Memory B cell (primary cell): ENCODE measurements at regions not wholly inside any gene's neighbourhood (a gene's known extent, or its start where the extent isn't known, plus 50 kb on each side); places are given as distances from the start of the nearest gene placed in this dataset.

Source experiments
- ATAC-seq: fragments of 150-1000 bp; cut with Tn5 transposase; 2 replicates; pipeline ENCODE4 v1.10.0; 2021; ENCODE audit warnings: low read depth, mild to moderate bottlenecking, moderate library complexity
- DNase-seq, 2 donors: peaks; one replicate each; pipeline ENCODE4 v3.0.0; 2022; ENCODE audit warnings: low spot score in 2 of 2
- H3K27ac Mint-ChIP-seq: one replicate; pipeline ENCODE4 v1.8.0; 2022; ENCODE audit warnings: mild to moderate bottlenecking, moderate library complexity, mixed read lengths
- H3K27me3 Mint-ChIP-seq: one replicate; pipeline ENCODE4 v1.8.0; 2022; ENCODE audit warnings: mixed read lengths
- H3K36me3 Mint-ChIP-seq: one replicate; pipeline ENCODE4 v1.8.0; 2022; ENCODE audit warnings: mild to moderate bottlenecking, mixed read lengths
- H3K4me1 Mint-ChIP-seq: one replicate; pipeline ENCODE4 v1.8.0; 2022; ENCODE audit warnings: mixed read lengths
- H3K4me3 Mint-ChIP-seq: one replicate; pipeline ENCODE4 v1.8.0; 2022; ENCODE audit warnings: mild to moderate bottlenecking, moderate library complexity, mixed read lengths
- H3K9me3 Mint-ChIP-seq: one replicate; pipeline ENCODE4 v1.8.0; 2022; ENCODE audit warnings: mixed read lengths

DNA sequence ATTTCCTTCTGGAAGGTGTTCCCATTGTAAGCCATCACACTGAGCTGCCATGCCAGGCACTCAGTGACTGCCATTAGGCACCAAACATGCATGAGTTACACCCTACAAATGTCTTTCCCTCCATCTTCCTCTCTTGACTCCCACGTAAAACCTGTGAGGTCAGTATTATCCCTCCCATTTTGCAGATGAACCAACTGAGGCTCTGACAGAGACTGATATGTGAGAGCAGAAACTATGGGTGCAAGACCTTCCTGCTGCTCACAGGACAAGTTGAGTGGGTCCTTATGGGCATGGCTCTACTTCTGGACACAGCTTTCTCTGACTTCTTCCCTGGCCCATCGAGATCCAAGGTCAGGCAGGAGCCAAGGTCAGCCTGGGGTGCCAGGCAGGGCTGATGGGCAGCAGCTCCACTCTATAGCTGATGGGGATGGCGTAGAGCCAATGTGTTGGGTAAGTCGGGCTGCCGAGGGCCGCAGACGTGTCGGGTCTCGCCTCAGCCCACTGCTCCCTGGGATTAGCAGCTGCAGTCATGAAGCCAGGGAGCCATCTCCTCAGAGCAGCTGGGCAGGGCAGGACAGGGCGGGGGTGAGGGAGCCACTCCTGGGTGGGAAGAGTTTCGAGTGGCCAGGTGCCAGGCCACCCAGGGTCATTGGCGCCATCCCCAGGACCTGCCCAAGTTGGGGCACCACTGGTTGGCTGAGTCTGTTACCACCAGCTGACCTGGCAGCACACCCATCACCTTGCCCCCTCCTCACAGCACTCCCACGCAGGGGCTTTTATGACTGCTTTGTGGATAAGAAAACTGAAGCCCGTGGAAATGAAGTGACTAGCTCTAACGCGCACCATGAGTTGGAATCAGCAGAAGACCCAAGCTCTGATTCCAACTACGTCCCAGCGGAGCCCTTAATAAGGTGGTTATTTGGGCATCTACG is 117.8 kb upstream of the ZMIZ1 start:
- Mint-ChIP-seq H3K4me3 (no peak overlapping the region), H3K4me1 (peaks cover 5% of the 10 kb centered on the region), H3K27ac (no peak overlapping the region), H3K27me3 (peaks cover 8% of the 10 kb centered on the region), H3K36me3 (no peaks in the 10 kb centered on the region), H3K9me3 (no peaks in the 10 kb centered on the region)
- ATAC-seq (no peak), DNase-seq (no peak)

GRCh38 chr10:78952030-78952429 is 116.7 kb upstream of the ZMIZ1 start:
- H3K27me3 Mint-ChIP-seq, result peaks cover 8% of the 10 kb centered on the region
- DNase-seq, result no peak
- H3K4me3 Mint-ChIP-seq, result no peak overlapping the region
- no peak overlapping the region for H3K27ac Mint-ChIP-seq
- no peaks in the 10 kb centered on the region for H3K36me3 Mint-ChIP-seq
- ATAC-seq, result no peak
- H3K9me3 Mint-ChIP-seq, result no peaks in the 10 kb centered on the region
- H3K4me1 Mint-ChIP-seq, result peaks cover 5% of the 10 kb centered on the region

GRCh38 chr10:78952686-78953085 is 116.1 kb upstream of the ZMIZ1 start:
- Mint-ChIP-seq H3K27me3 (peaks cover 8% of the 10 kb centered on the region), H3K4me3 (no peak overlapping the region), H3K9me3 (no peaks in the 10 kb centered on the region), H3K27ac (no peak overlapping the region), H3K36me3 (no peaks in the 10 kb centered on the region), H3K4me1 (peaks cover 5% of the 10 kb centered on the region)
- ATAC-seq, result no peak
- DNase-seq, result no peak

GRCh38 chr10:78953113-78953798 is 115.5 kb upstream of the ZMIZ1 start:
- DNase-seq (no peak), ATAC-seq (no peak)
- H3K4me1 Mint-ChIP-seq, result peaks cover 5% of the 10 kb centered on the region
- H3K27ac Mint-ChIP-seq, result no peak overlapping the region
- H3K4me3 Mint-ChIP-seq, result no peak overlapping the region
- H3K27me3 Mint-ChIP-seq, result peaks cover 8% of the 10 kb centered on the region
- no peaks in the 10 kb centered on the region for H3K36me3 Mint-ChIP-seq
- no peaks in the 10 kb centered on the region for H3K9me3 Mint-ChIP-seq

DNA sequence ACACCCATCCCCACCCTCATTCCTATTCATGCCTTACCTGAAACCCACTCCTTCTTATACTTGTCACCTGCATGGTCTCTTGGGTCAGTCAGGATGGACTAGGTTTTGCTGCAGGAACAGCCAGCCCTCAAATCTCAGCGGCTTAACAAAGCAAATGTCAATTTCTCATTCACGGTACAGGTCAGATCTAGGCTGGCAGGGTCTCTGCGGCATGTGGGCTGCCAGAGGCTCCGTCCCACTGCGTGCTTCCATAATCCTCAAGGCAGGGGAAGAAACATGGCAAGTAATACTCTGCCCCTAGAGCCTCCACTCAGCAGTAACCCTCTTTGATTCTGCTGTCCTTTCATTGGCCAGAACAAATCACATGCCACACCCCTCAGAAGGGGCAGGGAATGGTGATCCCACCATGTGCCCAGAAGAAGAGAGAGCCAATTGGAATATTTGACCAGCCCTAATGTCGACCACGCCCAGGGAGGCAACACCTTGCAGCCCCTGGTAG is 114.9 kb upstream of the ZMIZ1 start:
- H3K36me3 Mint-ChIP-seq, result no peaks in the 10 kb centered on the region
- no peak overlapping the region for H3K27ac Mint-ChIP-seq
- no peaks in the 10 kb centered on the region for H3K9me3 Mint-ChIP-seq
- no peak for ATAC-seq
- no peak overlapping the region for H3K4me3 Mint-ChIP-seq
- H3K27me3 Mint-ChIP-seq, result peaks cover 8% of the 10 kb centered on the region
- peaks cover 5% of the 10 kb centered on the region for H3K4me1 Mint-ChIP-seq
- DNase-seq, result no peak

DNA sequence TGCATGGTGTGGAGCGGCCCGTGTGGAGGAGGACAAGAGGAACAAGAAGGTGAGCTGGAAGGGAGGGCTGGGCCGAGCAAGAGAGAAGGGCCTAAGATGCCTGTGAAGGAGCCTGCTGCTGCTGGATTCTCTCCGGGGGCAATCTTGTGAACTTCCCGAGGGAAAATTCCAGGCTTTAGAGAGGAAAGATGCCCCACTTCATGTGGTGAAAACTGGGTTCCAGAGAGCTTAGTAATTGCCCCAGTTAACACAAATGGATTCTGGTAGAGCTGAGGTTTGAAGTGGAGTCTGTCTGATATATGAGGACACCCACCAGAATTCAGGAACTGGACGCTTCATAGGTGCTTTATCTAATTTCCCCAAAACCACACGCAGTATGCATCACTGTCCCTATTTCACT is 114.1 kb upstream of the ZMIZ1 start:
- no peak overlapping the region for H3K27ac Mint-ChIP-seq

GRCh38 chr10:78955206-78955605 is 113.6 kb upstream of the ZMIZ1 start:
- Mint-ChIP-seq H3K27ac (no peak overlapping the region), H3K36me3 (no peaks in the 10 kb centered on the region), H3K9me3 (no peaks in the 10 kb centered on the region)

More for the DNA sequence above, 114.1 kb upstream of the ZMIZ1 start:
- Mint-ChIP-seq H3K4me3 (no peak overlapping the region), H3K27me3 (peaks cover 8% of the 10 kb centered on the region), H3K9me3 (no peaks in the 10 kb centered on the region), H3K4me1 (peaks cover 5% of the 10 kb centered on the region), H3K36me3 (no peaks in the 10 kb centered on the region)
- ATAC-seq, result no peak
- DNase-seq, result no peak

DNA sequence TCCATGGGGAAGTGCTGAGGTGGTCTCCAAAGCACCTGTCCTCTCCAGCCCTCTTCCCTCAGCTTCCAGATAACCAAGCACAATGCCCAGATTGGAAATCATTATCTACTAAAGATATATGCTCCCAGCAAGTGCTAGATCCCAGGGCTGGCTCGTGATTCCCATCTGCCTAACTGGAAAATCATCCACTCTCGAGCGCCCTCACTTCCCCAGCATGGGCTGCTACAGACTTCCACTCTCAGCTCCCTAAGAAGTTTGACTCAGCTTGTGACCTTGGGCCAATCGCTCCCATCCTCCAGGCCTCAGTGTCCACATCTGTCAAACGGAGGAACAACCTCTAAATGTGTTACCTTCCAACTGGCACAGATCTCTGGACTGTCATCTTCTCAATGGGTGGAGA is 112.4 kb upstream of the ZMIZ1 start:
- no peak for ATAC-seq
- Mint-ChIP-seq H3K36me3 (no peaks in the 10 kb centered on the region), H3K4me3 (no peak overlapping the region), H3K27me3 (peaks cover 10% of the 10 kb centered on the region), H3K9me3 (no peaks in the 10 kb centered on the region), H3K4me1 (peaks cover 5% of the 10 kb centered on the region), H3K27ac (no peak overlapping the region)
- DNase-seq, result no peak

More at GRCh38 chr10:78955206-78955605, 113.6 kb upstream of the ZMIZ1 start:
- H3K4me3 Mint-ChIP-seq, result no peak overlapping the region
- peaks cover 8% of the 10 kb centered on the region for H3K27me3 Mint-ChIP-seq
- H3K4me1 Mint-ChIP-seq, result peaks cover 5% of the 10 kb centered on the region
- DNase-seq (no peak), ATAC-seq (no peak)

- Mint-ChIP-seq H3K9me3 (no peaks in the 10 kb centered on the region), H3K27me3 (peaks cover 7% of the 10 kb centered on the region), H3K4me1 (peaks cover 5% of the 10 kb centered on the region), H3K36me3 (no peaks in the 10 kb centered on the region), H3K4me3 (no peak overlapping the region), H3K27ac (no peak overlapping the region)
- ATAC-seq (no peak), DNase-seq (no peak)
Observed at GRCh38 chr10:78957471-78958039, 111.2 kb upstream of the ZMIZ1 start.

DNA sequence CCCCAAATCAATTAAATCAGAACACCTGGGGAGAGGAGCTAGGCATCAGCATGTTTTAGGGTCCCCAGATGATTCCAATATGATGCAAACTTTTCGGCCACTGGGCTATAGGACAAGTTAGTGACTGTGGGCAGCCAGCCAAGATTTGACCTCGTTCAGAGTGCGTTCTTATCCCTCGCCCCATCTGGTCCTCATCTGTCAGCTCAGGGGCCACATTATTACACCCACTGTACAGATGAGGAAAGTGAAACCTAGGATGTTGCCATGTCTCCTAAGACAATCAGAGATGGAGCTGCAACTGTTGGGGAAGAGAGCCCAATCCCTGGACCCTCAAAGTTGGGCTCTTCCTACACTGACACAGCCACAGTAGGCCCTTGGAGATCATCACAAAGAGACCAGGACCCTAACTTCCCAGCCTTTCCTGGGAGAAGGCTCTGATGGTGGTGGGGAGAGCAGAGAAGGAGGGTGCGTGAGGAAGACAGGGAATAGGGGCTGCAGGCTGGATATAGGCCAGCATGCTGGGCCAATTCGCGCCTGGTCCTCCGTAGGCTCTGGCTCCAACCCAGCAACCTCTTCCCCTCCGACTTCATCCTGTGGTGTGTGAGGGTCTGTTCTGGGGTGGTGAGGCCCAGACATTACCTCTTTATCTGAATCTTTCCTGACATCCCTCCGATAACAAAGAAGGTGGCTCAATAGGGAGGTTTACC is 109.4 kb upstream of the ZMIZ1 start:
- ATAC-seq, result no peak
- Mint-ChIP-seq H3K27me3 (peaks cover 4% of the 10 kb centered on the region), H3K4me1 (no peaks in the 10 kb centered on the region), H3K36me3 (no peaks in the 10 kb centered on the region), H3K27ac (no peak overlapping the region), H3K4me3 (no peak overlapping the region), H3K9me3 (no peaks in the 10 kb centered on the region)
- no peak for DNase-seq

GRCh38 chr10:78959924-78960285 is 108.9 kb upstream of the ZMIZ1 start:
- Mint-ChIP-seq H3K9me3 (no peaks in the 10 kb centered on the region), H3K36me3 (no peaks in the 10 kb centered on the region), H3K27ac (no peak overlapping the region), H3K4me3 (no peak overlapping the region), H3K27me3 (peaks cover 7% of the 10 kb centered on the region), H3K4me1 (no peaks in the 10 kb centered on the region)
- DNase-seq, result no peak
- ATAC-seq, result no peak

DNA sequence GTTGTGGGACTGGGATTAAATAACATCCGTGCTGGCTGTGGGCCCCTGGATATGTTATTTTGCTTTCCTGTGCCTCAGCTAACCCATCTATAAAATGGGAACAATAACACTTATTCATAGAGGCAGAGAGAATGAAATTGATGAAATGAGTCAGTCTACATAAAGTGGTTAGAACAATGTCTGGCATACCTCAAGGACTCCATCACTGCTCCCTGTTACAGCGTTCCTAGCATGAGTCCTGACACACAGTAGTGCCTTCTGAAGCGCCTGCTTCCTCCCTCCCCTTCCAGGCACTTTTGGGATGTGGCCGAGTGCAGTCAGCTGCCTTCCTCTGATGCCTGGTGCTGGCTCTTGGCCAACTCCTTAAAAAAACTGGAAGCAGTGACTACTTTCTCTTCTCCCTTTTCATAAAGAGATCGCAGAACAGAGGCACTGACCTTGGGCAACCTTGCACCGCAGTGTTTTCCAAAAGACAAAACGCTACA is 108.4 kb upstream of the ZMIZ1 start:
- Mint-ChIP-seq H3K4me1 (no peaks in the 10 kb centered on the region), H3K9me3 (no peaks in the 10 kb centered on the region), H3K27ac (no peak overlapping the region)

GRCh38 chr10:78961760-78962159 is 107.0 kb upstream of the ZMIZ1 start:
- H3K36me3 Mint-ChIP-seq, result no peaks in the 10 kb centered on the region
- DNase-seq, result no peak
- no peak for ATAC-seq
- no peak overlapping the region for H3K4me3 Mint-ChIP-seq
- no peaks in the 10 kb centered on the region for H3K4me1 Mint-ChIP-seq
- no peaks in the 10 kb centered on the region for H3K9me3 Mint-ChIP-seq
- no peak overlapping the region for H3K27ac Mint-ChIP-seq
- peaks cover 9% of the 10 kb centered on the region for H3K27me3 Mint-ChIP-seq

More for the DNA sequence above, 108.4 kb upstream of the ZMIZ1 start:
- DNase-seq, result no peak
- H3K27me3 Mint-ChIP-seq, result peaks cover 7% of the 10 kb centered on the region
- no peak for ATAC-seq
- no peak overlapping the region for H3K4me3 Mint-ChIP-seq
- no peaks in the 10 kb centered on the region for H3K36me3 Mint-ChIP-seq
